Smooth muscle cell (in vitro differentiated cells): ENCODE measurements at regions not wholly inside any gene's neighbourhood (a gene's known extent, or its start where the extent isn't known, plus 50 kb on each side); places are given as distances from the start of the nearest gene placed in this dataset.

Experiments
- DNase-seq: peaks from one replicate; lab custom pipeline; 2025; ENCODE audit not compliant: unreplicated experiment; lab: John Stamatoyannopoulos, UW
- H2AFZ ChIP-seq: fragments of 200-600 bp; sonication (generic); 2 replicates; pipeline ENCODE4 v1.6.0; 2016; ENCODE audit warnings: antibody characterized with exemption, low read depth, mild to moderate bottlenecking
- H3F3A ChIP-seq: fragments of 200-600 bp; sonication (generic); 2 replicates; pipeline ENCODE4 v1.6.0; 2017; ENCODE audit warnings: antibody characterized with exemption, low read depth
- H3K27ac ChIP-seq: fragments of 200-600 bp; sonication (generic); 2 replicates; pipeline ENCODE4 v1.5.1; 2016; ENCODE audit warnings: low read depth, mild to moderate bottlenecking
- H3K27me3 ChIP-seq: fragments of 200-600 bp; sonication (generic); 2 replicates; pipeline ENCODE4 v1.6.1; 2016; ENCODE audit warnings: low read depth, mild to moderate bottlenecking
- H3K36me3 ChIP-seq: fragments of 200-600 bp; sonication (generic); 2 replicates; pipeline ENCODE4 v1.5.1; 2016; ENCODE audit warnings: low read depth
- H3K4me1 ChIP-seq: fragments of 200-600 bp; sonication (generic); 2 replicates; pipeline ENCODE4 v1.5.1; 2016; ENCODE audit warnings: low read depth
- H3K4me2 ChIP-seq: fragments of 200-600 bp; sonication (generic); 2 replicates; pipeline ENCODE4 v1.6.0; 2016; ENCODE audit warnings: mild to moderate bottlenecking
- H3K4me3 ChIP-seq: fragments of 200-600 bp; sonication (generic); 2 replicates; pipeline ENCODE4 v1.5.1; 2016; ENCODE audit warnings: mild to moderate bottlenecking
- H3K79me2 ChIP-seq: fragments of 200-600 bp; sonication (generic); 2 replicates; pipeline ENCODE4 v1.6.0; 2016; ENCODE audit warnings: low read depth, mild to moderate bottlenecking
- H3K9ac ChIP-seq: fragments of 200-600 bp; sonication (generic); 2 replicates; pipeline ENCODE4 v1.6.0; 2016; ENCODE audit warnings: low read depth
- H3K9me3 ChIP-seq: fragments of 200-600 bp; sonication (generic); replicated peaks from 2 replicates; pipeline ENCODE4 v1.5.1; 2016; ENCODE audit warnings: low read depth
- H4K20me1 ChIP-seq: fragments of 200-600 bp; sonication (generic); 2 replicates; pipeline ENCODE4 v1.6.0; 2016; ENCODE audit warnings: low read depth
- CTCF ChIP-seq: fragments of 200-600 bp; sonication (generic); IDR thresholded peaks from 2 replicates; pipeline ENCODE4 v1.5.1; 2017; ENCODE audit warnings: borderline replicate concordance, mild to moderate bottlenecking, antibody characterized with exemption; ENCODE audit not compliant: insufficient read depth, poor library complexity, severe bottlenecking
- WGBS: methylation state at CpG from one replicate; pipeline ENCODE4 v1.1.7; 2016; ENCODE audit warnings: low lambda C conversion rate; 5-methylcytosine and 5-hydroxymethylcytosine counted together

GRCh38 chr12:43167691-43168090, 384.3 kb downstream of the ADAMTS20 start:
- no peak for DNase-seq
- Histone ChIP-seq H3K4me3 (no peak overlapping the region), H2AFZ (peak overlapping the region; percentile 28), H3K4me1 (peaks cover 3% of the 10 kb centered on the region), H3K36me3 (no peaks in the 10 kb centered on the region), H3K9me3 (no peaks in the 10 kb centered on the region), H3F3A (no peaks in the 10 kb centered on the region), H3K27me3 (no peaks in the 10 kb centered on the region), H4K20me1 (no peaks in the 10 kb centered on the region), H3K9ac (no peak overlapping the region), H3K4me2 (no peak overlapping the region), H3K27ac (no peak overlapping the region), H3K79me2 (no peaks in the 10 kb centered on the region)
- TF ChIP-seq CTCF, result no peak
- 87% methylated on average over 3 of the region's 3 CpGs for WGBS

DNA sequence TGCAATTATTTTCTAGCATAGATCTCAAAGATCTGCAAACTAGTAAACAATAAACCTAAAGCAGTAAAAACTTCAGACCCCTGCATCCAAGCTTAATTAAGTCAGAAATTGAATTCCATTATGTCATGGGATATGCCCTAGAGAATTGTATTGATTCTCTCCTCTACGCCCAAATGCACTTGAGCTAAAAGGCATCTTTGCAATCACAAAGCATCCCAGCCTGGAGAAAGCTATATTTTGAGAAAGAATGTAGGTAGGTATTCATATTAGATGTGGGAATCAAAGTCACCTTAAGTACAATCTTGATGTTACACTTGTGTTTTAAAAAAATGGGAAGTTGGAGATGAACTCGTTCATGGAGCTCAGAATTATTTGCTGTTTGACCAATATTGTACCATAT, 386.7 kb downstream of the ADAMTS20 start:
- Histone ChIP-seq H3K9ac (no peak overlapping the region), H3K4me1 (peaks cover 3% of the 10 kb centered on the region), H3K36me3 (no peaks in the 10 kb centered on the region), H4K20me1 (no peaks in the 10 kb centered on the region), H3K27me3 (no peaks in the 10 kb centered on the region), H2AFZ (no peak overlapping the region), H3K4me2 (peak overlapping the region; percentile 50), H3F3A (no peaks in the 10 kb centered on the region), H3K4me3 (no peak overlapping the region), H3K79me2 (no peaks in the 10 kb centered on the region), H3K9me3 (no peaks in the 10 kb centered on the region), H3K27ac (peak overlapping the region; percentile 45)
- TF ChIP-seq CTCF, result no peak
- WGBS, result 97% methylated on average over 2 of the region's 2 CpGs
- no peak for DNase-seq

GRCh38 chr12:43162138-43162537, 389.9 kb downstream of the ADAMTS20 start:
- H3K4me2 ChIP-seq, result no peak overlapping the region
- no peaks in the 10 kb centered on the region for H4K20me1 ChIP-seq
- H3K4me1 ChIP-seq, result peaks cover 3% of the 10 kb centered on the region
- no peak overlapping the region for H3K9ac ChIP-seq
- H3K9me3 ChIP-seq, result no peaks in the 10 kb centered on the region
- H3F3A ChIP-seq, result no peaks in the 10 kb centered on the region
- no peaks in the 10 kb centered on the region for H3K36me3 ChIP-seq
- H3K4me3 ChIP-seq, result no peak overlapping the region
- DNase-seq, result no peak
- no peak overlapping the region for H3K27ac ChIP-seq
- no peak for TF ChIP-seq CTCF
- WGBS, result 93% methylated on average over 3 of the region's 3 CpGs
- H3K27me3 ChIP-seq, result no peaks in the 10 kb centered on the region
- H3K79me2 ChIP-seq, result no peaks in the 10 kb centered on the region
- no peak overlapping the region for H2AFZ ChIP-seq

DNA sequence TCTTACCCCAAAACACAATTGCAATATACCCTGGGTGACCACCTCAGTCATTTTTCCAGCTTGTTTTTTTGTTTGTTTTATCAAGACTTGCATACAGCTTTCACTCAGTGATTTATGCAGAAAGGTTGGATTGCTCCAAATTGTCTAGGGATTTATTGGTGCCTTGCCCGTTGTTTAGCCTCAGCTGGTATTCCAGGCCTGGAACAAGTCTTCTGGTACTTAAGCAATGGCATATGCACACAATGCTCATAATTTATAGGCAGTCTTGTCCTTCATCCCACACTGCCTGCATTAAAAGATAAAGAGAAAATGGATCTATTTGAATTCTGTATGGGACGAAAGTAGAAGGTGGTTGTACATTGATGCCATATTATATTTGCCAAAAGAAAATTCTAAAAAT, 392.5 kb downstream of the ADAMTS20 start:
- no peak for TF ChIP-seq CTCF
- Histone ChIP-seq H3K9me3 (no peaks in the 10 kb centered on the region), H3K36me3 (no peaks in the 10 kb centered on the region), H3F3A (peaks cover 4% of the 10 kb centered on the region), H4K20me1 (no peaks in the 10 kb centered on the region), H3K27ac (no peak overlapping the region), H3K27me3 (no peaks in the 10 kb centered on the region), H3K9ac (no peak overlapping the region), H2AFZ (no peak overlapping the region), H3K4me1 (peaks cover under 1% of the 10 kb centered on the region), H3K4me3 (no peak overlapping the region), H3K79me2 (no peaks in the 10 kb centered on the region), H3K4me2 (no peak overlapping the region)
- no peak for DNase-seq
- 73% methylated on average over 2 of the region's 2 CpGs for WGBS
